ENCODE measurements at regions not wholly inside any gene's neighbourhood (a gene's known extent, or its start where the extent isn't known, plus 50 kb on each side); places are given as distances from the start of the nearest gene placed in this dataset.

- H3K9me2 ChIP-seq (replicated peaks; ENCODE audit: insufficient read depth, low read length): no peaks in the 10 kb centered on the region
- no peak overlapping the region for H3K9ac ChIP-seq (ENCODE audit: low read length)
- H3K27me3 ChIP-seq (ENCODE audit: low read length): no peaks in the 10 kb centered on the region
- no peaks in the 10 kb centered on the region for H3K36me3 ChIP-seq (ENCODE audit: low read length)
- H2AFZ ChIP-seq (ENCODE audit: low read depth, low read length, severe bottlenecking): no peak overlapping the region
- H3K27ac ChIP-seq (ENCODE audit: low read depth, low read length): no peak overlapping the region
- no peaks in the 10 kb centered on the region for H3F3A ChIP-seq (ENCODE audit: insufficient read depth)
- no peak overlapping the region for H3K4me2 ChIP-seq (ENCODE audit: low read depth, low read length, poor library complexity, severe bottlenecking)
- H3K9me3 ChIP-seq (ENCODE audit: insufficient read depth, low read length): no peaks in the 10 kb centered on the region
- no peak overlapping the region for H3K4me3 ChIP-seq (ENCODE audit: insufficient read depth, low read length, poor library complexity, severe bottlenecking)
- TF ChIP-seq EZH2phosphoT487 (conservative IDR thresholded peaks at IDR 0.05; ENCODE audit: low read length): no peak
- TF ChIP-seq CTCF (IDR thresholded peaks at IDR 0.05; ENCODE audit: insufficient read depth, low read length, poor library complexity, severe bottlenecking): no peak
- no peaks in the 10 kb centered on the region for H3K79me2 ChIP-seq (ENCODE audit: insufficient read depth, low read length)
- no peaks in the 10 kb centered on the region for H4K20me1 ChIP-seq (ENCODE audit: low read depth, low read length)
Observed at GRCh38 chr2:238595750-238596570, 169.2 kb downstream of the ASB1 start.

- Histone ChIP-seq H2AFZ (ENCODE audit: low read depth, low read length, severe bottlenecking) (no peak overlapping the region), H3K79me2 (ENCODE audit: insufficient read depth, low read length) (no peaks in the 10 kb centered on the region), H3K9me2 (replicated peaks; ENCODE audit: insufficient read depth, low read length) (no peaks in the 10 kb centered on the region), H3K9me3 (ENCODE audit: insufficient read depth, low read length) (no peaks in the 10 kb centered on the region), H3K4me3 (ENCODE audit: insufficient read depth, low read length, poor library complexity, severe bottlenecking) (no peak overlapping the region), H3K36me3 (ENCODE audit: low read length) (no peaks in the 10 kb centered on the region), H3K27me3 (ENCODE audit: low read length) (no peaks in the 10 kb centered on the region), H3F3A (ENCODE audit: insufficient read depth) (no peaks in the 10 kb centered on the region), H4K20me1 (ENCODE audit: low read depth, low read length) (no peaks in the 10 kb centered on the region), H3K4me2 (ENCODE audit: low read depth, low read length, poor library complexity, severe bottlenecking) (no peak overlapping the region), H3K9ac (ENCODE audit: low read length) (no peak overlapping the region), H3K27ac (ENCODE audit: low read depth, low read length) (no peak overlapping the region)
- TF ChIP-seq CTCF (IDR thresholded peaks at IDR 0.05; ENCODE audit: insufficient read depth, low read length, poor library complexity, severe bottlenecking): no peak
- TF ChIP-seq EZH2phosphoT487 (conservative IDR thresholded peaks at IDR 0.05; ENCODE audit: low read length): no peak
Observed at GRCh38 chr2:238596571-238597551, 170.1 kb downstream of the ASB1 start.

- no peaks in the 10 kb centered on the region for H4K20me1 ChIP-seq (ENCODE audit: low read depth, low read length)
- no peaks in the 10 kb centered on the region for H3K36me3 ChIP-seq (ENCODE audit: low read length)
- H3K27ac ChIP-seq (ENCODE audit: low read depth, low read length): no peak overlapping the region
- H3K27me3 ChIP-seq (ENCODE audit: low read length): no peaks in the 10 kb centered on the region
- no peak overlapping the region for H2AFZ ChIP-seq (ENCODE audit: low read depth, low read length, severe bottlenecking)
- no peaks in the 10 kb centered on the region for H3F3A ChIP-seq (ENCODE audit: insufficient read depth)
- no peaks in the 10 kb centered on the region for H3K9me2 ChIP-seq (replicated peaks; ENCODE audit: insufficient read depth, low read length)
- no peaks in the 10 kb centered on the region for H3K9me3 ChIP-seq (ENCODE audit: insufficient read depth, low read length)
- H3K4me3 ChIP-seq (ENCODE audit: insufficient read depth, low read length, poor library complexity, severe bottlenecking): no peak overlapping the region
- no peaks in the 10 kb centered on the region for H3K79me2 ChIP-seq (ENCODE audit: insufficient read depth, low read length)
- H3K4me2 ChIP-seq (ENCODE audit: low read depth, low read length, poor library complexity, severe bottlenecking): no peak overlapping the region
- TF ChIP-seq CTCF (IDR thresholded peaks at IDR 0.05; ENCODE audit: insufficient read depth, low read length, poor library complexity, severe bottlenecking): no peak
- no peak for TF ChIP-seq EZH2phosphoT487 (conservative IDR thresholded peaks at IDR 0.05; ENCODE audit: low read length)
- H3K9ac ChIP-seq (ENCODE audit: low read length): no peak overlapping the region
Observed at GRCh38 chr2:238597638-238598528, 171.2 kb downstream of the ASB1 start.
